ENCODE measurements at regions not wholly inside any gene's neighbourhood (a gene's known extent, or its start where the extent isn't known, plus 50 kb on each side); places are given as distances from the start of the nearest gene placed in this dataset.
A peak's percentile ranks its signal among the peaks of the same experiment; 100 is the strongest.

DNA sequence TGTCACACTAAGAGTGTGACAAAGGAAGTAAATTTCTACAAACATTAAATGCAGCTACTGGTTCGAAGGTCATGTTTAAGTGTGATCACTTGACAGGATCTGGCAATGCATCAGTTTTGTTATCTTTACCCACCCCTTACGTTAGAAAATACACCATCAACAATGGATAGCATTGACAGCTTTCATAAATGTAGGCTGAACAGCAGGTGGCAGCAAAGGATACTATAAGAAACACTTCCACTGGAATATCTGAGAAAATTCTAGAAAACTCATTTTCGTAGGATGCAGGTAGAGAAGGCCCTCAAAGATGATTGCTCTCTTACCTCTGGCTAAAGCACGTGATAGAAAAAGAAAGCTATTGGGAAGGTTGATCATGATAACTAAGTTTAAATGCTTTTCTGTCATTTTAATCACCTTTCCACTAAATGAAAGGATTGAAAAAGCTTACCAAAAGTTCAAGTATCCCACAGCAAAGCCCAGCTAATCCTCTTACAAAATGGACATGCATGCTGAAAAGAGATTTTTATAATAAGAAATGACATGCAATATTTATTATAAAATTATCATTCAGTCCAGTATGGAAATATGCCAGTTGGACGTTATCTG lies 292.5 kb downstream of the PARP8 start:
- TF ChIP-seq CTCF (IDR thresholded peaks at IDR 0.05; ENCODE audit: insufficient read depth, low read length) (peak; percentile 29), POLR2AphosphoS5 (IDR thresholded peaks at IDR 0.05; ENCODE audit: low read depth) (no peak), REST (IDR thresholded peaks at IDR 0.05; ENCODE audit: insufficient replicate concordance, low read depth) (no peak), GABPA (IDR thresholded peaks at IDR 0.05; ENCODE audit: low read depth) (no peak)
